ENCODE measurements at regions not wholly inside any gene's neighbourhood (a gene's known extent, or its start where the extent isn't known, plus 50 kb on each side); places are given as distances from the start of the nearest gene placed in this dataset.
"Not testable (repeated sequence)": the region's sequence is repeated elsewhere in the genome, so short reads cannot be mapped to it uniquely, and the experiment has no call there.

DNA sequence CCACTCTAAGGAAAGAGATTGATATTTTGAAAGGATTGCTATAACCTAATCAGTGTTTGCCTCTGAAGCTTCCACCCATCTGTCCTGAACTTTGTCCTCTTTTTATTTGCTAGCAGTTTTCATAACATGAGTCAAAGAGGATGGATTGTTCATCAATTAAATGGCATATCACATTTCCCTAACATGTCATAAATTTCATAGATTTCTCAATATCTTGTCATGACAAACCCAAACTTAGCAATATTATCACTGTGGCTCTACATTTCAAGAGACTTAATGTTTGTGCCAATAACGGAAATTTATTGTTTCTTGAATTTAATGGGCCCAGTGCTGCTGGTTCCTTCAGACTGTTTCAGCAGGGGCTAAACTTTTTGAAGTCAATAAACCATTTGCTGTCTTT lies 330.3 kb downstream of the CAAP1 start:
- DNase-seq: no peak

DNA sequence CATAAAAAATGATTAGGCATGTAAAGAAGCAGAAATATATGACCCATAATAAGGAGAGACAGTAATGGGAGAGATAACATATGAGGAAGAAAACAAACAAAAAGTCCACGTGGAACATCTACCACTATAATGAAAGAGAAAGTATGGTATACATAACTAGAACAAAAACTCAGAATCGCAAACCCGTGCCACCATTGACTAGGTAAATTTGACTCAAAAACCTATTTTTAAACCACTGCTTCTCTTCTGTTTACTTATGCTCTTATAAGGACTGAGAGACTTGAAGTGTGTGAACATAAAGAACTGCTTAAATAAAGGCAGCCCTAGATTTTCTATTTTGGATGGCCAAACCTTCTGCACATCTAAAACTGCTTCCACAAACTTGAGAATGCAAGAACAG lies 330.7 kb downstream of the CAAP1 start:
- DNase-seq: no peak

- DNase-seq: no peak
These were observed 333.1 kb downstream of the CAAP1 start for GRCh38 chr9:26559506-26559905.

- DNase-seq: no peak
These were observed 340.6 kb downstream of the CAAP1 start for GRCh38 chr9:26551971-26552370.

DNA sequence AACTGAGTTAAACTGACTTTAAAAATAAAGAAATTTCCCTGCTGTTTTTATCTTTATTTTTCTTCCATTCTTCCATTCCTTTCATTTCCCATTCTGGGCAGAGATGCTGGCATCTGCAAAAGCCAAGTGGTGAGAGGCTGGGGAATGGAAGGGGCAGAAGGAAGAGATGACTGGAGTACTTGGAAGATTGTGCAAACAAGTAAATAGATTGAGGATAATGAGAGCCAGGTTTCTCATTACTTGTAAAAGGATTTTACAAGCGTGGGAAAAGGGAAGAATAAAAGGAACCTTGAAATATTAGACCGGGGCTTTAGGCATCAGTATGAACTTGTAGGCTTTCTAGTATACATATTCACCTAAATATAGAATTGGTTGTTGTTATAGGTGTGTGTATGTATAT lies 341.2 kb downstream of the CAAP1 start:
- DNase-seq: no peak

- no peak for DNase-seq
These were observed 343.8 kb downstream of the CAAP1 start for GRCh38 chr9:26548781-26549290.

GRCh38 chr9:26539867-26540493 lies 352.6 kb downstream of the CAAP1 start:
- no peak for DNase-seq

DNA sequence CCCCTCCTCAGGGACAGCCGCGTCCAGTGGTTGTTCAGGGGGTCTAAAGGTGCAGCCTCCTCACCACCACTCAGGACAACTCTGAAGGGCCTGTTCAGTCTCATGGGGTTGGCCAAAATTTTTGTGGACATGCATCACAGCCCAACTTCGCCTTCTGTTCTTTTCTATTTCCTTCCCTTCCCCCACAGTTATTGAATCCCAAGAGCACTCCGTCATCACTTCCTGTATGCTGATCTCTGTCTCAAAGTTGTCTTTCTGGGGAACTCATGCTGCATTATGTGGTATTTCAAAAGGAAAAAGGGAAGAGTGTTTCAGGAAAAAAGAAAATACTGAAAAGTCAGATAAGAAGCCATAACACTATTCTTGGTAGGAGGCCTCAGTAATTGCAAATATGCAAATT lies 355.4 kb downstream of the CAAP1 start:
- DNase-seq: no peak

- DNase-seq: no peak
These were observed 357.5 kb downstream of the CAAP1 start for GRCh38 chr9:26535151-26535550.

GRCh38 chr9:26530841-26531240 lies 361.8 kb downstream of the CAAP1 start:
- DNase-seq: no peak

DNA sequence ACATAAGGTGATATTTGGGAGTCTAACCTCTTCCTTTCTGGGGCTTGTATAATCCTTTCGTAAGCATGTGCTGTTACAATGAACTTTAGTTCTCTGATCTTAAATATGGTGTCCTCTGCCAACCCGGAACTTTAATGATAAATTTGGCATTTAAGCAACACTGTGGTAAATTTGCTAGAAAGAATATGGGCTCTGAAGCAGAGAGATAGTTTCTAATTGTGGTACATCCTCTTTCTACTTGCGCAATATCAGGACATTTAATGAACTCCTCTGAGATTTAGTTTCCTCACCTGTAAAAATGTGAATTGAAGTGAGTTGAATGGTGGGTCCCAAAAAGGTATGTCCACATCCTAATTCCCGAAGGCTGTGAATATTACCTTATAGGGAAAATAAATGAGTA lies 364.7 kb downstream of the CAAP1 start:
- no peak for DNase-seq

- DNase-seq: peak; percentile 69
These were observed 368.3 kb downstream of the CAAP1 start for GRCh38 chr9:26524267-26524666.

DNA sequence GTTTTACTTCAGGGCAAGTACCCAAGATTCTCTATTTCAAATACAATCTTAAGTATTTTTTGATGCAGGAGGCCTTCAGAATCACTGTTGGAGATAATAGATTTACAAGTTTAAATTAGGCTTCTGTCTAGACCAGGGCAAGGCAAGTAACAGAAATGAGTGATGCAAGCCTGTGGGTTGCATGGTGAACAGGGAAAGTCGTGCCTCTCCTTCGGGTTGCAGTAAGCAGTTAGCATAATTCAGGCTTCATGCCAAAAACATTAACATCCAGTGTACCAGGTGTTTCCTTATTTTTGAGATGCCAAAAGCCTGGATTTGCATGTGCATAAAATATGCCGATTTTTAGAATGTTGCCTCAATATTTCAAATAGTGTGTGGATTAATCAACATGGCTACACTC lies 369.0 kb downstream of the CAAP1 start:
- DNase-seq: no peak

DNA sequence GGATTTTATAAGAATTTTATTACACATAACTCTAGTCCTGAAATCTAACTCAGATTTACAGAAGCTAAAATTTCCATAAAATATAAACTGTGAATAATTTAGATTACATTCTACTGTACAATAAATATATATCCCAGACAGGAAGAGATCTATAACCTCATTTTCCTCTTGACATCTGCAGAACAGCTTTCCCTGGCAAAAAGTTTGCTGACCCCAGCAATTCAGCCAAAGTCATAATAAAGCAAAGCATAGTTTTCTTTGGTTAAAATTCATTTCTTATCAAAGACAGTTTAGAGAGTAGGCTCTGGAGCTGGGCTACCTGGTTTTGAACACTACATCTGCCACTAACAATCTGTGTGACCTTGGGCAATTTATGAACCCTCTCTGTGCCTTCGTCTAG lies 372.5 kb downstream of the CAAP1 start:
- peak; percentile 38 for DNase-seq

GRCh38 chr9:26516773-26517343 lies 375.7 kb downstream of the CAAP1 start:
- DNase-seq: no peak

DNA sequence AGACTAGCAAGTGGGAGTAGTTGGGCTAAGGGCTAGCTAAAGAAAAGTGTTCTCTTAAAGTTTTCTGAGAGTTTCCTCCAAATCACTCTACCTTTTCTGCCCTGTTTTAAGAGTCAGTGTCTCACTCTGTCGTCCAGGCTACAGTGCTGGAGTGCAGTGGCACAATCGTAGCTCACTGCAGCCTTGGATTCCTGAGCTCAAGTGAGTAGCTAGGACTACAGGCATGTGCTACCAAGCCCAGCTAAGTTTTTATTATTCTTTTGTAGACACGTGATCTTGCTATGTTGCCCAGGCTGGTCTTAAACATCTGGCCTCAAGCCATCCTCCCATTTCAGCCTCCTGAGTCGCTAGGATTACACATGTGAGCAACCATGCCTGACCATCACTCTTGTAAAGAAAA lies 378.9 kb downstream of the CAAP1 start:
- no peak for DNase-seq

DNA sequence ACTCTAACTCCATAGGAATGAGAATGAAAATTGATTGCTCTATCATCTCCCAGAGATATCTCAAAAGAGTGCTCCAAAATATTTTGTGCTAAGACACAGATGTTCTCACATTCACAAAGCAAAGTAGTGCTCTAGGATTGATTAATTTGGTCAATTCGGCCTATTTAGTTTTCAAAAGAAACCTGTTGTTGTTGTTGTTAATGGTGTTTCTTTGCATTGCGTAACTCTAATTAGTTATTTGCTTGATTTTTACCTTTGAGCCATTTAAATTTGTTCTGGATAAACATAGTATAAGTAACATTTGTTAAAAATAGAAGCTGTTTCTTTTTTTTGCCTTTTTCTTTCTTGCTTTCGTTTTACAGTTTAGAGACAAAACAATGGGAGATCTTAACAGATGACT lies 382.5 kb downstream of the CAAP1 start:
- DNase-seq: no peak

- no peak for DNase-seq
These were observed 383.7 kb downstream of the CAAP1 start for GRCh38 chr9:26508897-26509296.

DNA sequence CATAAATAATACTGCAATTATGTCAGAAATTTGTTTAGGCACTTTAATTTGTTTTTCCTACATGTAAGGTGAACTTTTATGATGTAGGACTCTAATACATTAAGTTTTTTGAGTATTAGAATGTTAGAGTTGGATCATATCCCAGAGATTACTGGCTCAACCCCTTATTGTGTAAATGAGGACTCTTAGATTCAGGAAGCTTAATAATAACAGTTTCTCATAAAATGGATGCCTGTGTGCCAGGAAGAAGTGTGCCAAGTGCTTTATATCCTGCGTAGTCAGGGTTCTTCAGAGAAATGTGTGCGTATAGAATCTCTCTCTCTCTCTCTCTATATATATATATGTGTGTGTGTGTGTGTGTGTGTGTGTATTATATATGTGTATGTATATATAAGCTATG lies 388.5 kb downstream of the CAAP1 start:
- DNase-seq: no peak

DNA sequence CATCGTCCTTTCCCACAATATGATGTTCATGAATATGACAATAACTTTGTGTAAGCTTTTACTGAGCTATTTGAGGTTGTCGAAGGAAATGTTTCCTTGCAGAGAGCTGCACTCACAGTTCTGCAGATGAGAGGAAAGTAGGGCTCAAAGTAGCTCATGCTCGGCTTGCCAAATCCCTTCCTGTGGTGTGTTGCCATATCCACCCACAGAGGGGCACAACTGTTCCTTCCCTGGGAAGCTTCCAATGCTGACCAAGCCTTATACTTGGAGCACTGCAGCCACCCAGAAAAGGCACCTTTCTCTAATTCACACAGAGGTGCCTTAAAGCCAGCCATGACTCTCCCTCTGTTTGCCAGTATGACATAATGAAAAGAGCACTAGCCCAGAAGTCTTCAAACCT lies 390.3 kb downstream of the CAAP1 start:
- DNase-seq: no peak

DNA sequence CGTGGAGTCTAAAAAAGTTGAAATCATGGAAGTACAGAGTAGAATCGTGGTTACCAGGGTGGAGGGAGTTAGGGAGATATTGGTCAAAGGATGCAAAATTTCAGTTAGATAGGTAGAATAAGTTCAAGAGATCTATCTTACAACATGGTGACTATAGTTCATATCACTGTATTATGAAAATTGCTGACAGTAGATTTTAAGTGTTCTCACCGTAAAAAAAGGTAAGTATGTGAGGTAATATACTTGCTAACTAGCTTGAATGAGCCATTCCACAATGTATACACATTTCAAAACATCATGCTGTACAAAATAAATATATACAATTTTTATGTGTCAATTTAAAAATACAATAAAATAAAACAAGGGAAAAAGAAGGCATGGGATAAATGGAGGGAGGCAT lies 392.1 kb downstream of the CAAP1 start:
- no peak for DNase-seq

DNA sequence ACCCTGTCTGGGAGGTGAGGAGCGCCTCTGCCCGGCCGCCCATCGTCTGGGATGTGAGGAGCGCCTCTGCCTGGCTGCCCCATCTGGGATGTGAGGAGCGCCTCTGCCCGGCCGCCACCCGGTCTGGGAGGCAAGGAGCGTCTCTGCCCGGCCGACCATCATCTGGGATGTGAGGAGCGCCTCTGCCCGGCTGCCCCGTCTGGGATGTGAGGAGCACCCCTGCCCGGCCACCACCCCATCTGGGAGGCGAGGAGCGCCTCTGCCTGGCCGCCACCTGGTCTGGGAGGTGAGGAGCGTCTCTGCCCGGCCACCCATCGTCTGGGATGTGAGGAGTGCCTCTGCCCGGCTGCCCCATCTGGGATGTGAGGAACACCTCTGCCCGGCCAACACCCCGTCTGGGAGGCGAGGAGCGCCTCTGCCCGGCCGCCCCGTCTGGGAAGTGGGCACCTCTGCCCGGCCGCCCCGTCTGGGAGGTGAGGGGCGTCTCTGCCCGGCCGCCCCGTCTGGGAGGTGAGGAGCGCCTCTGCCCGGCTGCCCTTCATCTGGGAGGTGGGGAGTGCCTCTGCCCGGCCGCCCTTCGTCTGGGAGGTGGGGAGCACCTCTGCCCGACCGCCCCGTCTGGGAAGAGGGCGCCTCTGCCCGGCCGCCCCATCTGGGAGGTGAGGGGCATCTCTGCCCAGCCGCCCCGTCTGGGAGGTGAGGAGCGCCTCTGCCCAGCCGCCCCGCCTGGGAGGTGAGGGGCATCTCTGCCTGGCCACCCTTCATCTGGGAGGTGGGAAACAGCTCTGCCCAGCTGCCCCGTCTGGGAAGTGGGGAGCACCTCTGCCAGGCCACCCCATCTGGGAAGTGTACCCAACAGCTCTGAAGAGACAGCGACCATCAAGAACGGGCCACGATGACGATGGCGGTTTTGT lies 399.7 kb downstream of the CAAP1 start:
- DNase-seq: not testable (repeated sequence)

GRCh38 chr9:26491922-26492607 lies 400.5 kb downstream of the CAAP1 start:
- DNase-seq: not testable (repeated sequence)
